Activated naive CD4-positive, alpha-beta T cell treated with anti-CD3 and anti-CD28 coated beads, Interleukin-2, amount 50 U/mL, for 72 hours (primary cell): ENCODE measurements at regions not wholly inside any gene's neighbourhood (a gene's known extent, or its start where the extent isn't known, plus 50 kb on each side); places are given as distances from the start of the nearest gene placed in this dataset.

Experiments
- ATAC-seq, 2 donors: fragments of 150-1000 bp; cut with Tn5 transposase; 2 replicates each; pipeline ENCODE4 v1.10.0; 2021; ENCODE audit warnings: mild to moderate bottlenecking in 2 of 2, moderate library complexity in 2 of 2
- DNase-seq, 2 donors: peaks; one replicate each; pipeline ENCODE4 v3.0.0; 2021 to 2022; ENCODE audit warnings: low spot score in 2 of 2
- H3K27ac Mint-ChIP-seq, 2 donors: one replicate each; pipeline ENCODE4 v1.8.0; 2022; ENCODE audit warnings: mild to moderate bottlenecking in 2 of 2, mixed read lengths in 2 of 2
- H3K36me3 Mint-ChIP-seq, 2 donors: one replicate each; pipeline ENCODE4 v1.8.0; 2022; ENCODE audit warnings: mixed read lengths in 2 of 2
- H3K9me3 Mint-ChIP-seq, 2 donors: one replicate each; pipeline ENCODE4 v1.8.0; 2022; ENCODE audit warnings: mixed read lengths in 2 of 2

GRCh38 chr1:175894581-175894980 lies 151.2 kb upstream of the TNR start:
- ATAC-seq (no peak), DNase-seq (no peak)
- Mint-ChIP-seq H3K27ac (no peak overlapping the region), H3K9me3 (no peaks in the 10 kb centered on the region), H3K36me3 (no peaks in the 10 kb centered on the region)

- Mint-ChIP-seq H3K9me3 (no peaks in the 10 kb centered on the region), H3K27ac (no peak overlapping the region), H3K36me3 (no peaks in the 10 kb centered on the region)
- ATAC-seq, result no peak
- DNase-seq, result no peak
Observed at GRCh38 chr1:175893192-175893591, 149.8 kb upstream of the TNR start.

- Mint-ChIP-seq H3K27ac (no peak overlapping the region), H3K36me3 (no peaks in the 10 kb centered on the region), H3K9me3 (no peaks in the 10 kb centered on the region)
- DNase-seq (no peak), ATAC-seq (no peak)
Observed at GRCh38 chr1:175892686-175893085, 149.3 kb upstream of the TNR start.

GRCh38 chr1:175891783-175892309 lies 148.5 kb upstream of the TNR start:
- H3K9me3 Mint-ChIP-seq, result no peaks in the 10 kb centered on the region
- DNase-seq, result no peak
- ATAC-seq, result no peak
- H3K36me3 Mint-ChIP-seq, result no peaks in the 10 kb centered on the region
- H3K27ac Mint-ChIP-seq, result no peak overlapping the region

GRCh38 chr1:175890958-175891357 lies 147.6 kb upstream of the TNR start:
- H3K9me3 Mint-ChIP-seq, result no peaks in the 10 kb centered on the region
- H3K27ac Mint-ChIP-seq, result no peak overlapping the region
- DNase-seq (no peak), ATAC-seq (no peak)
- no peaks in the 10 kb centered on the region for H3K36me3 Mint-ChIP-seq

GRCh38 chr1:175889848-175890247 lies 146.5 kb upstream of the TNR start:
- Mint-ChIP-seq H3K27ac (no peak overlapping the region), H3K9me3 (no peaks in the 10 kb centered on the region), H3K36me3 (no peaks in the 10 kb centered on the region)
- DNase-seq, result no peak
- ATAC-seq, result no peak

GRCh38 chr1:175888996-175889395 lies 145.6 kb upstream of the TNR start:
- DNase-seq (no peak), ATAC-seq (no peak)
- Mint-ChIP-seq H3K36me3 (no peaks in the 10 kb centered on the region), H3K27ac (no peak overlapping the region), H3K9me3 (no peaks in the 10 kb centered on the region)

- Mint-ChIP-seq H3K27ac (no peak overlapping the region), H3K9me3 (no peaks in the 10 kb centered on the region), H3K36me3 (no peaks in the 10 kb centered on the region)
- ATAC-seq (peak; percentile 80 to 84), DNase-seq (peak in 1 of 2 donors; percentile 28)
Observed at GRCh38 chr1:175887981-175888428, 144.6 kb upstream of the TNR start.

- H3K27ac Mint-ChIP-seq, result no peak overlapping the region
- no peaks in the 10 kb centered on the region for H3K9me3 Mint-ChIP-seq
- ATAC-seq (peak; percentile 7 to 16), DNase-seq (no peak)
- no peaks in the 10 kb centered on the region for H3K36me3 Mint-ChIP-seq
Observed at GRCh38 chr1:175887521-175887920, 144.1 kb upstream of the TNR start.

- no peak overlapping the region for H3K27ac Mint-ChIP-seq
- H3K36me3 Mint-ChIP-seq, result no peaks in the 10 kb centered on the region
- DNase-seq, result no peak
- ATAC-seq, result no peak
- no peaks in the 10 kb centered on the region for H3K9me3 Mint-ChIP-seq
Observed at GRCh38 chr1:175885326-175885725, 141.9 kb upstream of the TNR start.

- no peak for ATAC-seq
- Mint-ChIP-seq H3K27ac (no peak overlapping the region), H3K9me3 (no peaks in the 10 kb centered on the region), H3K36me3 (no peaks in the 10 kb centered on the region)
- no peak for DNase-seq
Observed at GRCh38 chr1:175884369-175884768, 141.0 kb upstream of the TNR start.

- ATAC-seq (no peak), DNase-seq (no peak)
- no peaks in the 10 kb centered on the region for H3K36me3 Mint-ChIP-seq
- H3K27ac Mint-ChIP-seq, result no peak overlapping the region
- no peaks in the 10 kb centered on the region for H3K9me3 Mint-ChIP-seq
Observed at GRCh38 chr1:175882192-175882591, 138.8 kb upstream of the TNR start.

- no peaks in the 10 kb centered on the region for H3K36me3 Mint-ChIP-seq
- no peak overlapping the region for H3K27ac Mint-ChIP-seq
- no peak for ATAC-seq
- no peak for DNase-seq
- H3K9me3 Mint-ChIP-seq, result no peaks in the 10 kb centered on the region
Observed at GRCh38 chr1:175881246-175881976, 138.0 kb upstream of the TNR start.

GRCh38 chr1:175878775-175879174 lies 135.4 kb upstream of the TNR start:
- DNase-seq (no peak), ATAC-seq (no peak)
- Mint-ChIP-seq H3K27ac (no peak overlapping the region), H3K9me3 (no peaks in the 10 kb centered on the region), H3K36me3 (no peaks in the 10 kb centered on the region)

GRCh38 chr1:175877939-175878737 lies 134.7 kb upstream of the TNR start:
- no peak for DNase-seq
- no peak for ATAC-seq
- Mint-ChIP-seq H3K9me3 (no peaks in the 10 kb centered on the region), H3K36me3 (no peaks in the 10 kb centered on the region), H3K27ac (no peak overlapping the region)

GRCh38 chr1:175875556-175875955 lies 132.2 kb upstream of the TNR start:
- no peaks in the 10 kb centered on the region for H3K9me3 Mint-ChIP-seq
- no peak for DNase-seq
- H3K27ac Mint-ChIP-seq, result no peak overlapping the region
- no peaks in the 10 kb centered on the region for H3K36me3 Mint-ChIP-seq
- ATAC-seq, result no peak

- ATAC-seq, result no peak
- H3K9me3 Mint-ChIP-seq, result no peaks in the 10 kb centered on the region
Observed at GRCh38 chr1:175874081-175874480, 130.7 kb upstream of the TNR start.

More at GRCh38 chr1:175874081-175874480, 130.7 kb upstream of the TNR start:
- no peak for DNase-seq
- H3K36me3 Mint-ChIP-seq, result no peaks in the 10 kb centered on the region
- no peak overlapping the region for H3K27ac Mint-ChIP-seq
